ENCODE measurements at regions not wholly inside any gene's neighbourhood (a gene's known extent, or its start where the extent isn't known, plus 50 kb on each side); places are given as distances from the start of the nearest gene placed in this dataset.

GRCh38 chr9:22265038-22265437 is 181.6 kb upstream of the DMRTA1 start:
- Histone ChIP-seq H3K4me3 (no peak overlapping the region), H3K9me3 (no peaks in the 10 kb centered on the region), H3K36me3 (ENCODE audit: insufficient read depth in 1 of 2, low read depth in 1 of 2) (no peaks in the 10 kb centered on the region), H3K27ac (no peak overlapping the region), H3K27me3 (ENCODE audit: insufficient read depth in 3 of 3, low read length in 2 of 3) (no peaks in the 10 kb centered on the region), H3K4me1 (no peaks in the 10 kb centered on the region)
- no peak for DNase-seq
- intact Hi-C loops (cut with DNase I), result no loop called here
- no peak for TF ChIP-seq CTCF (IDR thresholded peaks at IDR 0.05)
- ATAC-seq, result no peak

GRCh38 chr9:22265534-22265933 is 181.1 kb upstream of the DMRTA1 start:
- intact Hi-C loops (cut with DNase I), result no loop called here
- DNase-seq (no peak), ATAC-seq (no peak)
- no peaks in the 10 kb centered on the region for H3K27me3 ChIP-seq (ENCODE audit: insufficient read depth in 3 of 3, low read length in 2 of 3)
- WGBS, 3 donors, result 61 to 68% (median 63%) methylated on average over 2 of the region's 2 CpGs
- no peaks in the 10 kb centered on the region for H3K4me1 ChIP-seq
- TF ChIP-seq CTCF (IDR thresholded peaks at IDR 0.05), result no peak
- H3K4me3 ChIP-seq, result no peak overlapping the region
- no peaks in the 10 kb centered on the region for H3K9me3 ChIP-seq
- H3K27ac ChIP-seq, result no peak overlapping the region
- no peaks in the 10 kb centered on the region for H3K36me3 ChIP-seq (ENCODE audit: insufficient read depth in 1 of 2, low read depth in 1 of 2)

GRCh38 chr9:22274477-22274876 is 172.1 kb upstream of the DMRTA1 start:
- Histone ChIP-seq H3K27me3 (ENCODE audit: insufficient read depth in 3 of 3, low read length in 2 of 3) (peaks cover 0 to 1% (median 0%) of the 10 kb centered on the region in 3 donors), H3K27ac (no peak overlapping the region), H3K36me3 (ENCODE audit: insufficient read depth in 1 of 2, low read depth in 1 of 2) (no peaks in the 10 kb centered on the region), H3K4me1 (peaks cover 2% of the 10 kb centered on the region), H3K9me3 (no peaks in the 10 kb centered on the region), H3K4me3 (no peak overlapping the region)
- no peak for ATAC-seq
- no peak for DNase-seq
- intact Hi-C loops (cut with DNase I), result no loop called here
- no peak for TF ChIP-seq CTCF (IDR thresholded peaks at IDR 0.05)
- 88 to 100% (median 95%) methylated on average over 2 of the region's 2 CpGs for WGBS, 3 donors

GRCh38 chr9:22278426-22278825 is 168.2 kb upstream of the DMRTA1 start:
- TF ChIP-seq CTCF (IDR thresholded peaks at IDR 0.05), result no peak
- Histone ChIP-seq H3K36me3 (ENCODE audit: insufficient read depth in 1 of 2, low read depth in 1 of 2) (no peaks in the 10 kb centered on the region), H3K27ac (no peak overlapping the region), H3K4me1 (peaks cover 6% of the 10 kb centered on the region), H3K4me3 (no peak overlapping the region), H3K9me3 (no peaks in the 10 kb centered on the region), H3K27me3 (ENCODE audit: insufficient read depth in 3 of 3, low read length in 2 of 3) (peaks cover 0 to 1% (median 0%) of the 10 kb centered on the region in 3 donors)
- DNase-seq, result no peak
- ATAC-seq, result no peak
- intact Hi-C loops (cut with DNase I), result no loop called here

- Histone ChIP-seq H3K4me3 (no peak overlapping the region), H3K27ac (no peak overlapping the region), H3K4me1 (peaks cover 6% of the 10 kb centered on the region), H3K27me3 (ENCODE audit: insufficient read depth in 3 of 3, low read length in 2 of 3) (peaks cover 0 to 1% (median 0%) of the 10 kb centered on the region in 3 donors), H3K36me3 (ENCODE audit: insufficient read depth in 1 of 2, low read depth in 1 of 2) (no peaks in the 10 kb centered on the region), H3K9me3 (no peaks in the 10 kb centered on the region)
- intact Hi-C loops (cut with DNase I), result no loop called here
- TF ChIP-seq CTCF (IDR thresholded peaks at IDR 0.05), result no peak
- ATAC-seq, result no peak
- 79 to 89% (median 82%) methylated on average over 1 of the region's 1 CpG for WGBS, 3 donors
- no peak for DNase-seq
Measured at GRCh38 chr9:22279636-22280035, 167.0 kb upstream of the DMRTA1 start.

All from psoas muscle (tissue), 7 donors.